ENCODE measurements at regions not wholly inside any gene's neighbourhood (a gene's known extent, or its start where the extent isn't known, plus 50 kb on each side); places are given as distances from the start of the nearest gene placed in this dataset.
A peak's percentile ranks its signal among the peaks of the same experiment; 100 is the strongest.

DNA sequence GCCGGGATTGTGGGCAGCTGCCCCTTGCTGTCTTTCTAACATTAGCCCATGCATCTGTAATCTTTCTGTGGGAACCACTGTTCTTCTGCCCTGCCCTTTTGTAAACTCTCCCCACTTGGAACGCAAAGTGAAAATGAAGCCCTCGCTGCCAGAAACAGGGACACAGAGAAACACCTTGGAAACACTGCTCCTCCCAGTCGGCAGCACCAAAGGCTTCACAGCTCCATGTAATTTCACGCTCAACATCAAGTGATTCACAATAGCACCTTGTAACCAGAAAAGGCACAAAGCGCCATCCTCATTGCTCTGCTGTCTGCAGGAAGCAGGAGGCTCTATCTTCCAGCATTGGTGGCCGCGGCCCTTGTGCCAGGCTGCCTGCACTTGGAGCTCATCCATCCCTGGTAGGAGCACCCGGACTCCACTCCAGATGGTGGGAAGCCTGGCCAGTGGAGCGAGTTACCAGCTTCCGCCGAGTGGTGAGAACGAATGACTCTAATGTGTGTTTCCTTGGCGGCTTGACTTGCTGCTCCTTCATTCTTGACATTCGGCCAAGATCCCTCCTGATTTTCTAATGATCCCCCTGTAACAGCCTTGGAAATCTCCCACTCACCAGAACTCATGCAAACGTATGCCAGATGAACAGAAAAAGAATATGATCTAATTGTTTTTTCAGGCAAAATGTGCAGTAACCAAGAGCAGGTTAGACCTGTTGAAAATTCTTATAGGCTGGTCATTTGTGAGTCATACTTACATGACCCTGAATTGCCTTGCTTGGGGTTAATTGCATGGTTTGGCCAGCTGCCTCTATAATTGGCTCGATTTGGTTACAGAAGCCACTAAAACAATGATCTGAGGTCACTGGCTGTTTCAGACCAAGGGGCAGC lies 169.1 kb upstream of the CDYL start:
- Histone ChIP-seq H3K4me3 (ENCODE audit: low read length in 2 of 2) (peak overlapping the region in 1 of 2 donors; percentile 60), H3K4me1 (ENCODE audit: control insufficient read depth, insufficient read depth, low read length) (peaks cover 36% of the 10 kb centered on the region), H3K9ac (ENCODE audit: low read length in 2 of 2) (no peak overlapping the region)

GRCh38 chr6:4606016-4606415 lies 170.2 kb upstream of the CDYL start:
- no peak overlapping the region for H3K4me3 ChIP-seq (ENCODE audit: low read length in 2 of 2)
- peaks cover 27% of the 10 kb centered on the region for H3K4me1 ChIP-seq (ENCODE audit: control insufficient read depth, insufficient read depth, low read length)
- no peaks in the 10 kb centered on the region for H3K27me3 ChIP-seq (ENCODE audit: control insufficient read depth in 1 of 2, insufficient read depth in 2 of 2, low read length in 2 of 2)
- H3K9ac ChIP-seq (ENCODE audit: low read length in 2 of 2): no peak overlapping the region
- no peak overlapping the region for H3K27ac ChIP-seq (ENCODE audit: low read length)
- H3K36me3 ChIP-seq (ENCODE audit: control insufficient read depth in 2 of 2, insufficient read depth in 2 of 2, low read length in 2 of 2): no peaks in the 10 kb centered on the region
- no peaks in the 10 kb centered on the region for H3K9me3 ChIP-seq (ENCODE audit: control insufficient read depth in 2 of 2, low read length in 2 of 2)

More for the DNA sequence above, 169.1 kb upstream of the CDYL start:
- no peak overlapping the region for H3K27ac ChIP-seq (ENCODE audit: low read length)
- no peaks in the 10 kb centered on the region for H3K27me3 ChIP-seq (ENCODE audit: control insufficient read depth in 1 of 2, insufficient read depth in 2 of 2, low read length in 2 of 2)
- no peaks in the 10 kb centered on the region for H3K36me3 ChIP-seq (ENCODE audit: control insufficient read depth in 2 of 2, insufficient read depth in 2 of 2, low read length in 2 of 2)
- no peaks in the 10 kb centered on the region for H3K9me3 ChIP-seq (ENCODE audit: control insufficient read depth in 2 of 2, low read length in 2 of 2)

GRCh38 chr6:4603856-4604369 lies 172.3 kb upstream of the CDYL start:
- H3K9ac ChIP-seq (ENCODE audit: low read length in 2 of 2): no peak overlapping the region
- H3K4me1 ChIP-seq (ENCODE audit: control insufficient read depth, insufficient read depth, low read length): peaks cover 16% of the 10 kb centered on the region
- no peak overlapping the region for H3K4me3 ChIP-seq (ENCODE audit: low read length in 2 of 2)
- no peak overlapping the region for H3K27ac ChIP-seq (ENCODE audit: low read length)
- no peaks in the 10 kb centered on the region for H3K36me3 ChIP-seq (ENCODE audit: control insufficient read depth in 2 of 2, insufficient read depth in 2 of 2, low read length in 2 of 2)
- no peaks in the 10 kb centered on the region for H3K27me3 ChIP-seq (ENCODE audit: control insufficient read depth in 1 of 2, insufficient read depth in 2 of 2, low read length in 2 of 2)
- no peaks in the 10 kb centered on the region for H3K9me3 ChIP-seq (ENCODE audit: control insufficient read depth in 2 of 2, low read length in 2 of 2)

DNA sequence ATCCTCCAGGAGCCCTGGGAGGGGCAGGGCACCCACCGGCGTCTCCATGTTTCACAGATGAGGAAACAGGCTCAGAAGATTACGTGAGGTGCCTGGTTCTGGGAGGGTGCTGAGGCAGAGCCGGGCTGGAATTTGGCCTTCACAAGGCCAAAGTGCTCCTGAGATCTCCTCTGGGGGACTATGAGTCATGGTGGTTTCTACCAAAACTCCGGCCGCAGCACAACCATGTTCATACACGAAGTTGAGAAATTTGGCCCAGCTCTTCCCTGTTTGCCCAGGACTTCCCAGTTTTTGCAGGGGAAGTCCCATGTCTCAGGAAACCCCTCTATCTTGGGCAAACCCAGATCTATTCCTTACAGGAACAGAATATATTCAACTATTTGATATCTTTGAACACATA lies 172.9 kb upstream of the CDYL start:
- peaks cover 16% of the 10 kb centered on the region for H3K4me1 ChIP-seq (ENCODE audit: control insufficient read depth, insufficient read depth, low read length)
- no peak overlapping the region for H3K27ac ChIP-seq (ENCODE audit: low read length)
- no peak overlapping the region for H3K9ac ChIP-seq (ENCODE audit: low read length in 2 of 2)
- no peaks in the 10 kb centered on the region for H3K36me3 ChIP-seq (ENCODE audit: control insufficient read depth in 2 of 2, insufficient read depth in 2 of 2, low read length in 2 of 2)
- no peaks in the 10 kb centered on the region for H3K9me3 ChIP-seq (ENCODE audit: control insufficient read depth in 2 of 2, low read length in 2 of 2)
- no peaks in the 10 kb centered on the region for H3K27me3 ChIP-seq (ENCODE audit: control insufficient read depth in 1 of 2, insufficient read depth in 2 of 2, low read length in 2 of 2)
- no peak overlapping the region for H3K4me3 ChIP-seq (ENCODE audit: low read length in 2 of 2)

GRCh38 chr6:4599924-4600323 lies 176.3 kb upstream of the CDYL start:
- Histone ChIP-seq H3K27me3 (ENCODE audit: control insufficient read depth in 1 of 2, insufficient read depth in 2 of 2, low read length in 2 of 2) (no peaks in the 10 kb centered on the region), H3K9ac (ENCODE audit: low read length in 2 of 2) (no peak overlapping the region), H3K4me1 (ENCODE audit: control insufficient read depth, insufficient read depth, low read length) (no peaks in the 10 kb centered on the region), H3K27ac (ENCODE audit: low read length) (no peak overlapping the region), H3K36me3 (ENCODE audit: control insufficient read depth in 2 of 2, insufficient read depth in 2 of 2, low read length in 2 of 2) (no peaks in the 10 kb centered on the region), H3K4me3 (ENCODE audit: low read length in 2 of 2) (no peak overlapping the region), H3K9me3 (ENCODE audit: control insufficient read depth in 2 of 2, low read length in 2 of 2) (no peaks in the 10 kb centered on the region)

DNA sequence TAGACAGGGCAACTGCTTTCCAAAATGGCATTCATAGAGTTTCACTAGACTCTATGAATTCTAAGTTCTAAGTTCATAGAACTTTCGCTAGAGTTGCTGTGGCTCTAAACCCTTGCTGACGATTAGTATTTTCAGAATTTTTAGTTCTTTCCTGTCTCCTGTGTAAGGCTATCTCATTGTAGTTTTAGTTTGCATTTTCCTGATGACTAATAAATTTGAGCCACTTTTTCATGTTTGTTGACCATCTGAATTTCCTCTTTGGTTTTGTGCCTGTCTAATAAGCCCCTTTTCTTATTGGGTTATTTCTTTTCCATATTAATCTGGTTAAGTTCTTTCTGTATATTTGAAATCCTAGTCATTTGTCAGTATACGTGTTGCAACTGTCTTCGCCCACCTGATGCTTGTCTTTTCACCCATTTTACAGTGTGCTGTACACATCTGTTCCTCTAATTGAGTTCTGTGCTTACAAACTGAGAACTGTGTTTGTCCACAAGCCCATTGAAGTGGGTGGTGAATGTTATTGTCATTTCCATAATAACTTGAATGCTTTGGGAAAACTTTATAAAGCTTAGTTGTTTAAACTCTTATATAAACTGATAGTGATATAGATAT lies 177.7 kb upstream of the CDYL start:
- Histone ChIP-seq H3K9me3 (ENCODE audit: control insufficient read depth in 2 of 2, low read length in 2 of 2) (no peaks in the 10 kb centered on the region), H3K36me3 (ENCODE audit: control insufficient read depth in 2 of 2, insufficient read depth in 2 of 2, low read length in 2 of 2) (no peaks in the 10 kb centered on the region), H3K4me1 (ENCODE audit: control insufficient read depth, insufficient read depth, low read length) (no peaks in the 10 kb centered on the region), H3K27me3 (ENCODE audit: control insufficient read depth in 1 of 2, insufficient read depth in 2 of 2, low read length in 2 of 2) (no peaks in the 10 kb centered on the region), H3K4me3 (ENCODE audit: low read length in 2 of 2) (no peak overlapping the region), H3K9ac (ENCODE audit: low read length in 2 of 2) (no peak overlapping the region), H3K27ac (ENCODE audit: low read length) (no peak overlapping the region)

DNA sequence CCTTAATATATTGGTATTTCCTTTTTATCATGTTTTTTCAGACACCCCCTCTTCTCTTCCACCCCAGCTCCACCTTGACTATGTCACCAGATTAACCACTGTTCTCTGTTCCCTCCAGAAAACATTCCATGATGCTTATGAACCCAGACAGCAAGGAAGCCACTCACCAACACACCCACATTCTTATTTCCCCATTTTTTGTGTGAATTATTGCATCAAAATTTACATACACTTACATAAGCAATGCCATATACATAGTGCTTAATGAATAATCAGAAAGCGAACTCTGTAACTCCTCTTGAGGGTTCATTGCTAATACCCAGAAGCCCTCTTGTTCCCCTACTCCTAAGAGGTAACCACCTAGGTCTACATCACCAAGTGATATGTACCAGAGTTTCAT lies 182.3 kb upstream of the CDYL start:
- Histone ChIP-seq H3K36me3 (ENCODE audit: control insufficient read depth in 2 of 2, insufficient read depth in 2 of 2, low read length in 2 of 2) (no peaks in the 10 kb centered on the region), H3K27ac (ENCODE audit: low read length) (no peak overlapping the region), H3K9ac (ENCODE audit: low read length in 2 of 2) (no peak overlapping the region), H3K27me3 (ENCODE audit: control insufficient read depth in 1 of 2, insufficient read depth in 2 of 2, low read length in 2 of 2) (no peaks in the 10 kb centered on the region), H3K4me3 (ENCODE audit: low read length in 2 of 2) (no peak overlapping the region), H3K9me3 (ENCODE audit: control insufficient read depth in 2 of 2, low read length in 2 of 2) (no peaks in the 10 kb centered on the region), H3K4me1 (ENCODE audit: control insufficient read depth, insufficient read depth, low read length) (no peaks in the 10 kb centered on the region)

- no peak overlapping the region for H3K27ac ChIP-seq (ENCODE audit: low read length)
- H3K9me3 ChIP-seq (ENCODE audit: control insufficient read depth in 2 of 2, low read length in 2 of 2): no peaks in the 10 kb centered on the region
- no peak overlapping the region for H3K9ac ChIP-seq (ENCODE audit: low read length in 2 of 2)
- H3K4me3 ChIP-seq (ENCODE audit: low read length in 2 of 2): no peak overlapping the region
- H3K4me1 ChIP-seq (ENCODE audit: control insufficient read depth, insufficient read depth, low read length): no peaks in the 10 kb centered on the region
- H3K27me3 ChIP-seq (ENCODE audit: control insufficient read depth in 1 of 2, insufficient read depth in 2 of 2, low read length in 2 of 2): no peaks in the 10 kb centered on the region
- H3K36me3 ChIP-seq (ENCODE audit: control insufficient read depth in 2 of 2, insufficient read depth in 2 of 2, low read length in 2 of 2): no peaks in the 10 kb centered on the region
These were observed 184.2 kb upstream of the CDYL start for GRCh38 chr6:4592026-4592425.

- Histone ChIP-seq H3K9me3 (ENCODE audit: control insufficient read depth in 2 of 2, low read length in 2 of 2) (no peaks in the 10 kb centered on the region), H3K36me3 (ENCODE audit: control insufficient read depth in 2 of 2, insufficient read depth in 2 of 2, low read length in 2 of 2) (no peaks in the 10 kb centered on the region)
These were observed 185.0 kb upstream of the CDYL start for GRCh38 chr6:4591218-4591617.

DNA sequence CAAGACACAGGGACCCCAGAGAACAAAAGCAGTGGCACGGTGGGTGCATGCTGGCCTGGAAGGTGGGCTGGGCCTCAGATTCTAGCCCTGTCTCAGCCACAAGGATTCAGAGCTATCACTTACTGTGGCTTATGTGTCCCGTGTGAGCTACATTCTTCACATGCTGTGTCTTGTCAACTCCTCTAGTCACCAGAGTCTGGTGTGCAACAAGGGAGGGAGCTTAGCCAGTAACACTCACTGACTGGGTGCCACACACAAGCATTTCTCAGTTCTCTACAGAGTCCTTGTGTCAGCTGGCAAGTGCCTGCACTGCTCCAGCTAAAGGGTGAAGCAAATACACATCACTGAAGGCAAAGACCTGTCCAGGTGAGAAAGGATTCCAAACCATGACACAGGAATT lies 186.9 kb upstream of the CDYL start:
- no peak overlapping the region for H3K9ac ChIP-seq (ENCODE audit: low read length in 2 of 2)
- no peaks in the 10 kb centered on the region for H3K27me3 ChIP-seq (ENCODE audit: control insufficient read depth in 1 of 2, insufficient read depth in 2 of 2, low read length in 2 of 2)
- H3K4me3 ChIP-seq (ENCODE audit: low read length in 2 of 2): no peak overlapping the region
- no peaks in the 10 kb centered on the region for H3K4me1 ChIP-seq (ENCODE audit: control insufficient read depth, insufficient read depth, low read length)
- no peaks in the 10 kb centered on the region for H3K36me3 ChIP-seq (ENCODE audit: control insufficient read depth in 2 of 2, insufficient read depth in 2 of 2, low read length in 2 of 2)
- no peak overlapping the region for H3K27ac ChIP-seq (ENCODE audit: low read length)
- H3K9me3 ChIP-seq (ENCODE audit: control insufficient read depth in 2 of 2, low read length in 2 of 2): no peaks in the 10 kb centered on the region

More at GRCh38 chr6:4591218-4591617, 185.0 kb upstream of the CDYL start:
- Histone ChIP-seq H3K9ac (ENCODE audit: low read length in 2 of 2) (no peak overlapping the region), H3K27me3 (ENCODE audit: control insufficient read depth in 1 of 2, insufficient read depth in 2 of 2, low read length in 2 of 2) (no peaks in the 10 kb centered on the region), H3K27ac (ENCODE audit: low read length) (no peak overlapping the region), H3K4me1 (ENCODE audit: control insufficient read depth, insufficient read depth, low read length) (no peaks in the 10 kb centered on the region), H3K4me3 (ENCODE audit: low read length in 2 of 2) (no peak overlapping the region)

DNA sequence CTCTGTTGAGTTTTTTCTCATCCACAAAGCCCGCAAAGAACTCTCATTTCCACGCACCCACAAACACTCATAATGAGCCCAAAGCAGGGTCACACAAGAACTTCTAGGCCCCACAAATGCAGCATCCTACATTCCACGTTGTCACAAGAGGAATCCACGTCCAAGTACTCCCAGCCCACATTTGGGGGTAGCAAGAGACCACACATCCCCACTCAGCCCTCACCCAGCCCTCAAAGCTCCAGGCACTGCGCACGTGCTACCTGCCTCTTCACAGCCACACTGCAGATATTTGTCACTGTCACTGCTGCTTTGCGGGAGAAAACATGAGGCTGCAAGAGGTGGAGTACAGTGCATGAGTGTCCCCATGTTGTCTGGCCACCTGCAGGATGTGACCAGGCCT lies 187.6 kb upstream of the CDYL start:
- no peak overlapping the region for H3K27ac ChIP-seq (ENCODE audit: low read length)
- no peaks in the 10 kb centered on the region for H3K27me3 ChIP-seq (ENCODE audit: control insufficient read depth in 1 of 2, insufficient read depth in 2 of 2, low read length in 2 of 2)
- H3K36me3 ChIP-seq (ENCODE audit: control insufficient read depth in 2 of 2, insufficient read depth in 2 of 2, low read length in 2 of 2): no peaks in the 10 kb centered on the region

More for the DNA sequence above, 187.6 kb upstream of the CDYL start:
- no peak overlapping the region for H3K9ac ChIP-seq (ENCODE audit: low read length in 2 of 2)
- no peaks in the 10 kb centered on the region for H3K9me3 ChIP-seq (ENCODE audit: control insufficient read depth in 2 of 2, low read length in 2 of 2)
- no peak overlapping the region for H3K4me3 ChIP-seq (ENCODE audit: low read length in 2 of 2)
- H3K4me1 ChIP-seq (ENCODE audit: control insufficient read depth, insufficient read depth, low read length): no peaks in the 10 kb centered on the region
